SIG-M5 (cell line): ENCODE measurements at regions not wholly inside any gene's neighbourhood (a gene's known extent, or its start where the extent isn't known, plus 50 kb on each side); places are given as distances from the start of the nearest gene placed in this dataset.

Experiments used
- DNase-seq: peaks from one replicate; lab custom pipeline; 2025; lab: John Stamatoyannopoulos, UW

DNA sequence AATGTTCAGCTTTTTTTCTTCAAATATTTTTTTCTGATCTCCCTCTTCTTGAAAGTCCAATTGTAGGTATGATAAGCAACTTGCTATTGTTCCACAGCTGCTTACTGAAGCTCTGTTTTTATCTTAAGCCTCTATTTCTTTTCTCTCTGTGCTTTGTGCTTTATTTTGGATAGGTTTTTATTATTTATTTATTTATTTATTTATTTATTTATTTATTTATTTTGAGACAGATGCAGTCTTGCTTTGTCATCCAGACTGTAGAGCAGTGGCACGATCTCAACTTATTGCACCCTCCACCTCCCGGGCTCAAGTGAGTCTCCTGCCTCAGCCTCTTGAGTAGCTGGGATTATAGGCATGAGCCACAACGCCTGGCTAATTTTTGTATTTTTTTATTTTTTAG, 199.4 kb downstream of the KLF12 start:
- DNase-seq, result no peak

DNA sequence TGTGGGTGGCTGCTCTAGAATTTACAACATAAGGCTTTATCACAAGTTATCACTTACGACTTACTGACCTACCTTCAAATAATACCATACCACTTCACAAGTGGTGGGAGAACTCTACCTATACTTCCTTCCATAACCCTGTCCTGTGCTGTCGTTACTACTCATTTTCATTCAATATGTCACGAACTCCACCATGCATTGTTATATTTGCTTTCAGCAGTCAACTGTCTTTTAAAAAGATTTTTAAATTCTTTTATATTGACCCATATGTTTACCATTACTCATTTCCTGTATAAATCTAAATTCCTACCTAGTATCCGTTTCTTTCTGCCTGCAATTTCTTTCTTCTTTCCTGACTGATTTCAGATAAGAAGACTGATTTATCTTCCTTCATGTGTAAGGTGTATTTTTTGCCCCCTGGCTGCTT, 200.0 kb downstream of the KLF12 start:
- DNase-seq, result no peak

DNA sequence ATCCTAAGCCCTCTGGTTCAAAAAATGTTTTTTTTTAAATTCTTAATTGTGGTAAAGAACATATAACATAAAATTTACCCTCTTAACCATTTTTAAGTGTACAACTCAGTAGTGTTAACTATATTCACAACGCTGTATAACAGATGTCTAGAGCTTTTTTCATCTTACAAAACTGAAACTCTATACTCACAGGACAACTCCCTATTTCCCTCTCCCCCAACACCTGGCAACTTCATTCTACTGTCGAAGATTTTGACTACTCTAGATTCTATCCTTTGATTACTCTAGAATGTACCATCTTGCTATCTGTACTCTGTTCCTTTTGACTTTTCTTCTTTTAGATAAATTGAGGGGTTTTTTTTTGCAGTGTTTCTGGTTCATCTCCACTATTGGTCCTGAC, 200.4 kb downstream of the KLF12 start:
- no peak for DNase-seq

- no peak for DNase-seq
Measured at GRCh38 chr13:73932091-73932490, 202.1 kb downstream of the KLF12 start.

DNA sequence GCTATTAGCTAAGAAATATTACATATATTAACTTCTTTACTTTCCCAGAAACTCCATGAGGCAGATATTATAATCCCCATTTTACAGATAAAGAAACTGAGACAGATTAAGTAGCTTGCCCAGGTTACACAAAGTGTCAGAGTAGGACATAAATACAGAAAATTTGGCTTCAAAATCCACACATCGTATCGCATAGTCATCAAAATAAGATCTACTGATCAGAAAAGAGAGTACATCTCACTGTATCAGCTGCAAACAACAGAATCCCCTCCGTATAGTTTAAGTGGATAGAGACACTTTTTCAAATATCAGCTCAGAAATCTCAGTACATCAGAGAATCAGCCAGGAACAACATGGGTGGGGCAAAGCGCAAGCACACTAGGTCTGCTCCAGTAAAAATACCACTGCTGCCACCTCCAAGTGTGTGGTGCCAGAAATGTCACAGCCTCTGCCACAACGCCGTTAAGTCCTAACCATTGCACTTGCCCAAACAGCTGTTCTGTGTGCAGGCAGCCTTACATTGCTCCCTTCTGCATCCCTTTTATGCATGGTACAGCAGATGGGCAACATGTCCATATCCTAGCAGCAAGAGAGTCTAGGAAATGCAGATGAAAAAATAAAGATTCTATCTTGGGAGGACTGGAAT, 204.8 kb downstream of the KLF12 start:
- no peak for DNase-seq

DNA sequence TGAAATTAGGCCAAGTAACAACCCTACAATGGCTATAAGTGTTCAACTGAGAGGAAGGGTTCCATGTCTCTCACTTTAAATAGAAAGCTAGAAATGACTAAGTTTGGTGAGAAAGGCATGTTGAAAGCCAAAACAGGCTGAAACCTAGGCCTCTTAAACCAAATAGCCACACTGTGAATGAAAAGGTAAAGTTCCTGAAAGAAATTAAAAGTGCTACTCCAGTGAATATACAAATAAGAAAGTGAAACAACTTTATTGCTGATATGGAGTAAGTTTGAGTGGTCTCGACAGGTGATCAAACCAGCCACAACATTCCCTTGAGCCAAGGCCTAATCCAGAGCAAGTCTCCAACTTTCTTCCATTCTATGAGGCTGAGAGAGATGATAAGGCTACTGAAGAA, 209.6 kb downstream of the KLF12 start:
- no peak for DNase-seq

DNA sequence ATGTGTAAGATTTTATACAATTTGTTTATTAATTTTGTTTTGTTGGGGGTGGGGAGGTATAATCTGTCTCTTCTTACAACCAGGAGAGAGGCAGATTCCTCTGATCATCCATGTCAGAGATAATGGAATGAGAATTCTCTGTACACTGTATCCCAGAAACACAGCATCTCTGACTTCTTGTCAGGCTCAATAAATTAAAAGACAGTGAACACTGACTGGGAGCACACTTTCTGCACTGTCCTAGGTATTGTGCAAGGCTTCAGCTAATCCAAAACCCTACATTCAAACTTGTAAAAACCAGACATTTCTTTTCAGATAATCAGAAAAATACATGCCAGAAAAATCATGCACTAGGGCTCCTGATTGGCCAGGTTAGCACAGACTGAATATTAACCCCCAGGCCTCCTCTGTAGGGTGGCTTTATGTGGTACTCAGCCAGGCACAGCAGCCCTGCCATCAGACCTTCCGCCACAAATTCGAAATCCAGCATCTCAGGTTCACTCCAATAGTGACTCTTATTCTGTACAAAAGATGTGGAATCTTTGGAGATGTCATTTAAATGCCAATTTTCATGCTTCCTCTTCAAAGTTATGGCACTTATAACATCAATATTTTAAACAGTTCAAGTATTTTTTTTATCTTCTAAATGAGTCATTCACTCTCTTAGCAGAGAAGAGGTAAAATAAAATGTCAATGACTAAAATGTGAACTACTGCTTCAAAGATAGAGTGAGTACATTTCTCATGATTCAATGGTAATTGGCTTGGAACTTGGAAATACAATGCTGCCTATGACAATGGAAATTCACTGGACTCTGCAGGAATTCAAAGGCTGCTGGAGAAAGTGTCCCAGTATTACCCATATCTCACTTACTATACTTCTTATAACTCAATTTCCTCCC, 211.5 kb downstream of the KLF12 start:
- no peak for DNase-seq

DNA sequence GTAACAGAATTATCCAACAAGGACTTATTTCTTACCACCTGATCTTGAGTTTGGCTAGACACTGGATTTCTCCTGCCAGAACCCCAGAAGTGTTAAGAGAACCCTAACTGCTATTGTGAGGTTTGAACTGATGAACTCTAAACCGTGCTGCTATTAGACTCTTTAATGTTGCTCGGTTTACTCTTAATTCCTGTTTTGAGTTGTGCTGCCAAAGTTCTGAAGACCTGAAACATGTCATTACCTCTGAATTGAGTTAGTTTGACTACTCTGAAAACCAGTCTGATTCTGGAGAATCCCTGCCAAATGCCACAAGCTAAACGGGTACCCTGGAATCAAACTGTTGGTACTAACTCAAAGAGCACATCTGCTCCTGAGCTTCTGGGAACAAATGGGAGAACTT, 215.5 kb downstream of the KLF12 start:
- DNase-seq, result no peak

DNA sequence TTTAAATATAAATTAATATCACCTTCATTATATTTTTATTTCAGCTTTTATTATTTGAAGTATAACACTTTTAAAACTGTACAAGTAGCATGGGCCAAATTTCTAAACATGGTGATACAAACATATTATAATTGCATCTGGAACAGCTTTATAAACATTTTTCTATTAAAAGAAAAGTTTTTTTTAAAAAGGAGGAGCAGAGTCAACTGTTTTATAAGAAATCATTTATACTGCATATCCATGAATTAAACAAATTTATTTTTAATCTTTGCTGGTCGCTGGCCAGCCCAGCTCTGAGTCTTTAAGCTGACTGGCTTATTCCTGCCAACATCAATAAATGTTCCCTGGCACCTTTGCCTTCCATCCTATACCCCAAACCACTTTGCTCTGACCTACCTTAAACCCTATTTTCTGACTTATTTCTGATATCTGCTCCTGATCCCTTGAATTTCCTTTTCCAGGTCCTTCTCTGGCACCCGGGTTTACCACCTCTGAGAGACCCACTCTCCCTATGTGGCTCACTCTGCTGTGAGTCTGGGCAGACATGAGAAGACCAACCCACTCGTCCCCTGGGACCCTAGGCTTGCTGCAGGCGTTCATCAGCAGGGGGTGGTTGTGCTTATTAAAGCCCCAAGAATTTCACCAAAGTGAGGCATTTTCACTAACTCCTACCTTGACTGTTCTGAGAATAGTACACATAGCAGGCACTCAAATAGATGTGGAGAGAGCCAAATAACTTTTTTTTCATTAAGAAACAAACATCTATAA, 220.3 kb downstream of the KLF12 start:
- no peak for DNase-seq

DNA sequence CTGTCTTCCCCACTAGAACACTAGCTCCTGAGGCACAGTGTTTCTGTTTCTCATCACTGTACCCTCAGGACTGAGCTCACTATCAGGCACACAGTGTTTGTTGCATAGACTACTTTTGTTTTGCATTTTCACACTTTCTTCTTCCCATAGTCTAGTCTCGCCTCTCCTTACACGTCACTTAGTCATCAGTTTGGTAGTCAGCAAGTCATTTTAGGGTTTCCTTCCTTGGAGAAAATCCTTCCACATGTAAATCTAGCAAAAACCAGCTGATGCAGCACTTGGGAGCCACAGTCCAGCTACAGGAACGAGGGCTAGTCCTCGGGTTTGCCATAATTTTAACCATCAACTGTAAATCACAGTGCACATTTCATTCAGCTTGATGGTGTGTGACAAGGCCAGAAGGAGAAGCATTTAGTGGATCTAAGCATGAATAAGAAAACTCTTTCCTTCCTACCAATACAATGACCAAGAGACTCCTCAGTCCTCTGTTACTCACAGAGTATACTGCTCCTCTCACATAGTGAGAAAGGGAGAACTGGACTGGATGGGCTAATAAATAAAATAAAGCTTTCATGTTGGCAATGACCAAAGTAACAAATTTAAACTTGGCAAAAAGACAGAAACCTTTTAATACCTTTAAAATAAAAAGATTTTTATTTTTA, 221.0 kb downstream of the KLF12 start:
- no peak for DNase-seq

DNA sequence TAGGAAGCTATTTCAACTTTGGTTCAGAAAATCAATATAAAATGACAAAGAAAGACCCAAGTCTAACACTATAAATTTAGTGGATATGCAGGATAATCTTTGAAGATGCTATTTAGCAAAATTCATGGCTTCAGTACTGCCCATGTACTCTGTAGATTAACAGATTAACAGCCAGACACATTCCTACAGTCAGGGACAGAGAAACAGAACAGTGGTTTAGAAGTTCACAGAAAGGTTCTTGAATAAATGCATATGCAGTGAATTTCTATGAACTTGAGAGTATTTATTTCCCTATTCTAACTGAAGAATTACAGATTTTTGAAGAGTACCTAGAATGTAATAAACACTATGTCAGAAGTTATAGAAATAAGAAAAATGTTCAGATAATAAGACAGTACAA, 222.8 kb downstream of the KLF12 start:
- DNase-seq, result no peak

DNA sequence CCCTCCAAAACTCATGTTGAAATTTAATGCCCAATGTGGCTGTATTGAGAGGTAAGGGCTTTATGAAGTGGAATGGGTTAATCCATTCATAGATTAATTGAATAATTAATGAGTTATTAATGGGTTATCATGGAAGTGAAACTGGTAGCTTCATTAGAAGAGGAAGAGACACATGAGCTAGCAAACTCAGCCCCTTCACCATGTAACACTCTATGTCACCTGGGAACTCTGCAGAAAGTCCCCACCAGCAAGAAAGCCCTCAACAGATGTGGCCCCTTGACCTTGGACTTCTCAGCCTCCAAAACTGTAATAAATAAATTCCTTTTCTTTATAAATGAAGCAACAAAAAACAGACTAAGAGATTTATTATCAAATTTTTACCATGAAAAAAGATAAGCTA, 223.5 kb downstream of the KLF12 start:
- DNase-seq, result no peak

DNA sequence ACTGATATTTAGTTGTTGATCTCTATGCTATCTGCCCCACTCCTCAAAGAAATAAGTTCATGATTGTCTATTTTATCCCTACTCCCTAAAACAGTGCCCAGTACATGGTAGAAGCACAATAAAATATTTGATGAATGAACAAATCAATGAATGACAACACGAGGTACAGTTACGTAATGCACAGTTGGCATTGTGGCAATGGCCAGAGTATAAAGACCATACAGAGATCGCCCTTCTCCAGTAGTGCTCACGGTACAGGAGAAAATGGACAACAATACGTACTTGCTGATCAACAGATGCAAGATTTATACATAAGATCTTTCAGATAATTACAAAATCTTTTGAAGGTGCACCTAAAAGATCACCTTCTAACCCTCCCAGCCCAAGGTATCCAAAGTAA, 225.4 kb downstream of the KLF12 start:
- DNase-seq, result no peak

- DNase-seq, result no peak
Measured at GRCh38 chr13:73904625-73905024, 229.6 kb downstream of the KLF12 start.

GRCh38 chr13:73903561-73903960, 230.6 kb downstream of the KLF12 start:
- DNase-seq, result no peak

DNA sequence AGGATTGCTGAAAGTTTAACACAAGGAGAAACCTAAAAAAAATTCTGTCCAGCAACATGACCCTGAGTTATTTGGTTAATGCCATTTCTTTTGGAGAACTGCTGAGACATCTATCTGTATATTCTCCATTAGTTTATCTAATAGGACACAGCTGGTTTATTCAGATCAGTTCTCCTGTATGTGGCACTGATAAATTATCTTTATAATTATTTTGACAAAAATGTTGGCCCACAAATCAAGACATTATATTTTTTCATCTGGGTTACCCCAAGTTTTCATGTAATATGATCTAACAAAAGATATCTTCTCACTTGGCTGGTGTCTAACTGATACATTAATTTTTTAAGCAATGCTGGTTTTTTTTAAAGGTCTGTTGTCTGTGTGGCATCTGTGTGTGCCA, 231.4 kb downstream of the KLF12 start:
- DNase-seq, result no peak

GRCh38 chr13:73902296-73902695, 231.9 kb downstream of the KLF12 start:
- no peak for DNase-seq

DNA sequence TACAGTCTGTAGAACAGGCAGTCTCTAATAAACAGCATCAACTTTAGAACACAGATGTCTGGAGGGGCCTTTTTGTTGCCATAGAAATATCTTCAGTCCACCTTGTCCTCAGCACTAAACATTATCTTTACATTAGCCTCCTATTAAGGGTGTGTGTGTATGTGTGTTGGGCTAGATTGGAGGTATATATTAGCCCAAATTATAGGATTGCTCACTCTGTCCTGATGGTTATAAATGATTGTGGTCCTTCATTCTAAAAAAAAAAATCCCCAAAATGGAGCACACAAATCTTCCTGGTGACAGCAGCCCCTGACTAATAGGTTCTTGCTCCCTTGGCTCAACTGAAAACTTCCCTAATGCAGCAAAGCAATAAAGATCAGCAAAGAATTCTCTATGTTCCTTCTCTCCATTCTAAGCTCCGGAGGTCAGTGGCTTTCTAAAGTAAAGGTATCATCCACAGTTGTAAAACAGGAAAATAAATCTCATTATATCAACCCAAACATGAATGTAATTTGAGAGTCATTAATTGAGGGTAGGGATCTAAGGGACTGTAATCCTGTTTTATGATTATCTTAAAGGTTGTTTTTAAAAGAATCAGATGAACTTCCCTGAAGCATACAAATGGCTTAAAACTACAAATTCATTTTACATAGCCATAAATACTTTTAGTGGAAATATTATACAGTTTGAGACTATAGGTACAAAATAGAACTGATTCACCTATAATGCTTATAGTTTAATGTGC, 232.7 kb downstream of the KLF12 start:
- no peak for DNase-seq

- DNase-seq, result no peak
Measured at GRCh38 chr13:73900591-73900990, 233.6 kb downstream of the KLF12 start.

DNA sequence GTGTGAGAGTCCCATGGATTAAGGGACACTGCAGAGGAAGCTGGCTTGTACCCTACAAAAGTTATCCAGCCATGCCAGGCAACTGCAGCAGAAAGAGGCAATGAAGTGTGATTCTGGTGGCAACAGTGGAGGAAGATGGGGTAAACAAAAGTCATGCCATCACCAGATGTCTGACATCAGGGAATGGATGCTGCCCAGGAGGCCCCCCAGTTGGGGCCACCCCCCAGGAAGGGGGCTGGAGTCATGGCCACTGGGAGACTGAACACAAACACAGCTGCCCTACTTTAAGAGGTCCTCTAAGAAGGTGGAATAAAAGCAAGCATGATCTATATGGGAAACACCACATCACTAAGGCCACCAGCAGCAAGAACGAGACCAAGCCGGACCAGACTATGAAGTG, 235.3 kb downstream of the KLF12 start:
- DNase-seq, result no peak

DNA sequence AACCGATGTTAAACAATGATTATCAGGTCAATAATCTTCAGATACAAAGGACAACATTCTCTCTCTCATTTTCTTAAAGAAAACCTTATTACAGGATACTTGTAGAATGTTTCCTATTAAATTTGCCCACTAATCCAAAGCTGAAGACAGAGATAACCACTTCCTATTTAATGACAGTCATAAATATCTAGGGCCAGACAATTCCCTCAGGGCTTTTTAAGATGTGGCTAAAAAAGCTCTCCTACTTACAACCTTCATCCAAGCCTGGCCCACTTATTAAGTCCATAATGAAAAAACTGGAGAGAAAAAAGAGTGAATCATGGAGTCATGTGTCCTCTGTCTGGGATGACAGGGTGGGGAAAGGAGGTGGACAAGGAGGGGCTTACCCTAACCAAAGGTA, 235.9 kb downstream of the KLF12 start:
- no peak for DNase-seq
